Colon (tissue), 2 donors: ENCODE measurements at regions not wholly inside any gene's neighbourhood (a gene's known extent, or its start where the extent isn't known, plus 50 kb on each side); places are given as distances from the start of the nearest gene placed in this dataset.
A peak's percentile ranks its signal among the peaks of the same experiment; 100 is the strongest.
"Not testable (repeated sequence)": the region's sequence is repeated elsewhere in the genome, so short reads cannot be mapped to it uniquely, and the experiment has no call there.

Source experiments
- FAIRE-seq: peaks from 2 replicates; lab custom pipeline; 2012; peaks lifted over from hg19 to GRCh38; lab: Jason Lieb, UNC
- donor health status: control.
- donor health status: control.

DNA sequence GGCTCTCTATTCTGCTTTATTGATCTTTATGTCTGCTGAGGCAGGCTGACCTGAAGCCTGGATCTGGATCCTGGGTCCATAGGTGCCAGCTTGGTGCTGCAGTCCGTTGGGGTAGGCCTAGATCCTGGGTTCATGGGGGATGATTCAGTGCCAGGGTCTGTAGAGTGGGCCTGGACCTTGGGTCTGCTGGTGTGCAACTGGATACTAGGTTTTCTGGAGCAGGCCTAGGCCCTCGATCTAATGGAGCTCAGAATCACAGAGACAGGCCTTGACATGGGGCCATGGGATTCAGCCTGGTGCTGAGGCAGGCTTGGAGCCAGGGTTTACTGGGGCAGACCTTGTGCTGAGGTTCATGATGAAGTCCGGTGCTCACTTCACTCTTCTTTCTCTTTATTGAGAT, 358.6 kb downstream of the TEX13C start:
- no peak for FAIRE-seq

DNA sequence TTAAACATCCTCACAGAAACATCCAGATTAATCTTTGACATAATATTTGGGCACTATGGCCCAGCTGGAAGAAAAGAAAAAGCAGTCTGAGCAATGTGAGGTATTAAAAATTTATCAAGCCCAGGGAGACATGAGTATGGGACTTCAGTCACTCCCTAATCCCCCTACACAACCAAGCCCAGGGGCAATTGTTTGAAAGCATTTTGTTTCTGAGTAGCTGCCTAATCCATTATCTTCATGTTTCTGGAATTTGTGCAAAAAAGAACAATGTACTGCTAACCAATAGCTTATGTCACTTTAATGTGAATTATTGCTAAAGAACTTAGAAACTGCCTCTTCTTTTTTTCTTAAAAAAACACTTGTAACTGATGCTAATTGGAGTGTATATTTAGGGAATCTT, 360.7 kb downstream of the TEX13C start:
- FAIRE-seq: no peak

DNA sequence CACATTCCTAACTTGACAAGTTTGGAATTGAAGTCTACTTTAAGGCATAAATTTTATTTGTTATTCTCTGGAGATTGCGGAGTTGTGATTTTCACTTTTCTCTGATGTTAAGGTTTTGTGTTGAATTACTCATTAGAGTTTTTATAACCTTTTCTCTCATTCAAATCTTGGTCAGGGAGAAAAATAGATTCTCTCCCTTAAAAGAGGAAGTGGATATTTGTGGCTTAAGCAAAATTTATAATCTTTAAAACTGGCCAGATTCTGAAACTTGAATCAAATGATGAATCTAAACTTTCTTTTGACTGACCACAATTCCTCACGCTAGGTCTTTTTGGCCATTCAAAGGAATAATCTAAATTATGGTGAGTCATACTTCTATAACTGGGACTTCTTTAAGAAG, 361.4 kb downstream of the TEX13C start:
- FAIRE-seq: no peak

DNA sequence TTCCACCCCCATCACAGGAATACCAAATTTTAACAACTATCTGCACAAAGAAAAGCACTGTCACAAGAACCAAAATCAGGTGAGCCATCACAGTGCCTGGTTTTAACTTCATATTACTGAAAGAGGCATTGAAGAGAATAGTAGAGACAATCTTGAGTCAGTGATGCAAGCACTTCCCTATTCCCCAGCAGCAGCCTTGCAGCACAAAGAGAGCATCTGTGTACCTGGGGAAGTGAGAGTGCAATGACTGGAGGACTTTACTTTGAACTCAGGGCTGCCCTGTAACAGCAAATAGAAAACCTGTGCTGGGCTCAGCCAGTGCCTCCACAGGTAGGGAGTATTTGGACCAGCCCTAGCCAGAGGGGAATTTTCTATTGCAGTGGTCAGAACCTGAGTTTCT, 361.8 kb downstream of the TEX13C start:
- FAIRE-seq: no peak

DNA sequence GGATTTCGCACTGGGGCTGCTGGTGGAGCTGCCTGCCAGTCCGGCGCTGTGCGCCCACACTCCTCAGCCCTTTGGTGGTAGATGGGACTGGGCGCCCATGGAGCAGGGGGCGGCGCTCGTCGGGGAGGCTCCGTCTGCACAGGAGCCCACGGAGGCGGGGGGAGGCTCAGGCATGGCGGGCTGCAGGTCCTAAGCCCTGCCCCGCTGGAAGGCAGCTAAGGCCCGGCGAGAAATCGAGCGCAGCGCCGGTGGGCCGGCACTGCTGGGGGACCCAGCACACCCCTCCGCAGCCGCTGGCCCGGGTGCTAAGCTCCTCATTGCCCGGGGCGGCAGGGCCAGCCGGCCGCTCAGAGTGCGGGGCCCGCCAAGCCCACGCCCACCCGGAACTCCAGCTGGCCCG, 370.9 kb downstream of the TEX13C start:
- not testable (repeated sequence) for FAIRE-seq

DNA sequence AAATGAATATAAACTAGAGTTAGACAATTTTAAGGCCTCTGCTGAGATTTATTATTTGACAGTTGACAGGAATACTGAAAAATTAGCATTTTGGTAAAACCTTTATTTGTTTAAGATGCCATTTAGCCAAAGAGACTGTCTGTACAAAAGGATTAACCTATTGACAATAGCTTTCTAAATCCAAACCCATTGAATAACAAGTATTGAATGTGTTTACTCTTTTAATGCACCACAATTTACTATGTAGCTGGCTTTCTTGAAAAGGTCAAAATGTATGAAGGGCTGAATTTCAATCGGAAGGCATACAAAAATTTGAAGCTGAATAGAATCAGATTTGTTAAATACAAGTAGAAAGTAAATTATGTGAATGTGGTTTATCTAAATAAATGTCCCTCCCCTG, 374.5 kb downstream of the TEX13C start:
- peak; percentile 62 for FAIRE-seq

DNA sequence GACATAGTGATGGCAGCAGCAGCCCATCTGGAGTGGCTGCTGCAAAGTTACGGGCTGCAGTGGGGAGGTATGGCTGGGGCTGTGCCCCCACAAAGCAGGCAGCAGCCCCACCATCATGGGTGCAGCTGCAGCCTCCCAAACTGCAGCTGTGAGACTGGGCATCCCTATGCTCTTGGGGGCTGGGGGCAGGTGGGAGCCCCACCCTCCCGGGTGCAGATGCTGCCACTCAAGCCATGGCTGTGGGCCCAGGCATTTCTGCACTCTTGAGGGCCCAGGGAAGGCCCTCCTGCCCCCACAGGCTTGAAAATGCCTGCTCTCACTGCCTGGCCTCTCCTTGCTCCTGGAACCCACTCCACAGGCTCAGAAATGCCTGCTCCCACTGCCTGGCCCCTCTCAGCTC, 389.4 kb downstream of the TEX13C start:
- no peak for FAIRE-seq

DNA sequence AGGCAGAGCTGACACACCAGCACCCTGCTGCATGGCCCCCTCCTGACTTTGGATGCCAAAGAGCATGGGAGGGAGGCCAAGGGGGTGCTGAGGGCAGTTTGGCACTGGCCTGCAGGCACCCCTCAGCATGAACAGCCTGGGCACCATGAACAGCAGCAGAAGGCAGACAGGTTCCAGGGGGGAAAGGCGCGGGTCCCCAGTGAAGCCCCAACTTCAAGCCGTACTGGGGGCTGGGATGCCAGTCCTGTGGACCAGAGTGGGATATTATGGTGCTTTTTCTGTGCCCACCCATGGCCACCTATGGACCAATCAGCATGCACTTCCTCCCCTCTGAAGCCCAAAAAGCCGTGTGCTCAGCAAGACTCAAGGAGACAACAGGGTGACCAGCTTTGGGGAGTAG, 389.9 kb downstream of the TEX13C start:
- FAIRE-seq: no peak

DNA sequence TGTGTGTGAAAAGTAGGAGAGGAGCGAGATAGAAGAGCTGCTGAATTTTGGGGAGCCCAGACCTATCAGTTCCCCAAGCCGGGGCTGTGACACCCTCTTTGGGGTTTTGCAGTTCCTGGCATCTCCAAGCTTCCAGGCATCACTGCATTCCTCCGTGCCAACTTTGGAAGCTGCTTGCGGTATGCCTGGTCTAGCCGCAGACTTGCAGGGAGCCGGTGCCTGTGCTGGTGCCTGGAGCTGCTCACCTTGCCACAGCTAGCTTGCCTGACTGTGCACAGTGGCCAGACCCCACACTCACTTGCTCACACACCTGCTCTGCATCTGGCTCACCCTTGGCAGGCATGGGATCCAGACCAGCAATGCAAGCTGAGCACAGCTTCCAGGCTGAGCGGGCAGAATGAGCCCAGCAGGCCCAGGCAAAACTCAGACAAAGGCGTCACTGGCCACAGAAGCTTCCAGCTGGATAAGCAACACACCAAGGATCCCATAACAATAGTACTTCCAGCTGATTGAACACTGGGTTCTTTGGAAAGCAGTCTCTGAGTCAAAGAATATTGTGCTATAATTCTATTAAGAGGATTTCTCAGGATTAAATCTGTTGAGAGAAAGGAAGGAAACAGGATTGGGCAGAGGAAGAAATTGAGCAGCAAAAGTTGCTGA, 390.9 kb downstream of the TEX13C start:
- no peak for FAIRE-seq

DNA sequence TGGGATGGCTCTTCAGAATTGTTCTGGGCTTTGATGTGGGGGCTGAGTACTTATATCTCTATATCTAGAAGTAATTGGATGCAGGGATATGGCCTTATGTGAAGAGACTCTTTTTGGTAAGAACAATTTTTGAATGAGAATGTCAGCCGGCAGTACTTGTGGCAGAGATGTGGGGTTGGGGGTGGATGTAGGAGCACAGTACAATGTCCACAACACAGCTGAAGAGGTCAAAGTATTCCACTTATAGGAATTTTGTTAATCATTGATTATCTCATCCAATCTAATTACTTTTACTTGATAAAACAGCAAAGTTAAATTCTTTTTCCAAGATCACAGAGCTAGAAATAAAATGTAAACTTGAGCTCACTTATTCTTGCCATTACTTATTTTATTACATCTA, 391.4 kb downstream of the TEX13C start:
- FAIRE-seq: no peak

DNA sequence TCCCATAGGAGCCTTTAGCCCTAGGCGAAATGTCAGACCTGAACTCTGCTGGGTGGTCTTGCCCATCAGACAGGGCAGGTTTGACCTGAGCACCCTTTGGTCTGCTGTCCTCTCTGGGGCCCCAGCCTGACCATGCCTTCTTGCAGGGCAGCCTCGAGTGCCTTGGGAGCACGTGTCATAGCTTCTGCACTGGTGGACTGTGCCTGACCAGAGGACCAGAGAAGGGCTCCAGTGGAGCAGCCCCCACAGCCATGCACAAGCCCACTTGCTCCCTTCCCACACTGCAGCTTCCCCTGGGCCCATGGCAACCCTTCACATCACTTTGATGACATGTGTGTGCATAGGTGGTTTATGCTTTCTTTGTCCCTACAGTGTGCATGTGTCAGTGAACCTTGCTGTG, 394.0 kb downstream of the TEX13C start:
- no peak for FAIRE-seq

DNA sequence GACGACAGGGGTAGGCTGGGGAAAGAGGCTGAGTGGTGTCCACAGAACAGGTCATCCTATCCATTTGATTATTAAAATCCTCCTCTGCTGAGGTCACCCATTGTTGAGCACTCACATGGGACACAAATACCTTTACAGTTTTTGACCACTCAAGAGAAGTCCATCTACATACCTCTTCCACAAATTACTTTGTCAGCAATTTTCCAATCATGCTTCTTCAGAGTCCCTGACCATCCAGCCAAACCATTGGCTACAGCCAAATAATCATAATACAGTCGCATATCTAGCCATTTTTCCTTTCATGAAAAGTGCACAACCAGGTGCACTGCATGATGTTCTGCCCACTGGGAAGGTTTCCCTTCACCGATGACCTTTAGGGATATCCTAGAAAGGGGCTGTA, 407.4 kb downstream of the TEX13C start:
- no peak for FAIRE-seq

DNA sequence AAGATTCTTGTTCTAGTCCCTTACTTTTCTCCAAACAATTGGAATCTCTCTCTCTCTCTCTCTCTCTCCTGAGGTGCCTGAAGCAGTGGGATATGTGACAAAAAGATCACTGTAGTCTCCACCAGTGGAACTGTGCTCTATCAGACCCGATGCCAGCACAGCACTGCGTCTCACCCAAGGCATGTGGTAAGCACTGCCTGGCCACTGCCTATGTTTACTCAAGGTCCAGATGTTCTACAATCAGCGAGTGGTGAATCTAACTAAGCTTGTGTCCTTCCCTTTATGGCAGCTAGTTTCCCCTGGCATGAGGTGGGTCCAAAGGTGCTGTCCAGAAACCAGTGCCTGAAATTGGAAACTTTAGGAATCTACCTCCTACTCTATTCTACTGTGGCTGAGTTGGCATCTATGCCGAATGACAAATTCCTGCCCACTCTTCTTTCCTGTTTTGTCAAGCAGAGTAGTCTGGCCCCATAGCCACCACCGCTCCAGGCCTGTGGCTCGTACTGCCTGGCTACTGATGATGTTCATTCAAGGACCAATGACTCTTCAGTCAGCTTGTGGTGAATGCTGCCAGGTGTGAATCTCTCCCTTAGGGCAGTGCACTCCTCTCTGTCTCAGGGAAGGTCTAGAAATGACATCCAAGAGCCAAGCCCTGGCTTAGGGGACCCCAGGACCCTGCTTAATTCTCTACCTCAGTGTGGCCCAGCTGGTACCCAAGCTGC, 416.5 kb downstream of the TEX13C start:
- no peak for FAIRE-seq

DNA sequence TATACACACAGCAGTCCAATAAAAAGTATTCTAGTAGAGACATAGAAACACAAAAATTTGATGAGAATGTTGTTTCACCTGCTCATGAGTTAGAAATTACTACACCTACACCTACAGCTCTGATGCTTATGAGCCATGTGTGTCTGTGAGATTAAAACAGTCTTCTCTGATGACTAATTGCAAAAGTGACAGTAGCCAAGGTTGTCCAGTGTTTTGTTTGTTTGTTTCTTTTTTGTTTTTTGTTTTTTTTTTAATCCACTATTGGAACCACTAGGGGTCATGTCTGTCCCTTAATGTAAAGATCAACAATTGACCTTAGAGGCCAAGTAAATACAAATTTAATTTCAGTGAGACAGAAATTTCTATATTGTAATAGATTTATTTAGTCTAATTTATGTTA, 423.1 kb downstream of the TEX13C start:
- FAIRE-seq: no peak

DNA sequence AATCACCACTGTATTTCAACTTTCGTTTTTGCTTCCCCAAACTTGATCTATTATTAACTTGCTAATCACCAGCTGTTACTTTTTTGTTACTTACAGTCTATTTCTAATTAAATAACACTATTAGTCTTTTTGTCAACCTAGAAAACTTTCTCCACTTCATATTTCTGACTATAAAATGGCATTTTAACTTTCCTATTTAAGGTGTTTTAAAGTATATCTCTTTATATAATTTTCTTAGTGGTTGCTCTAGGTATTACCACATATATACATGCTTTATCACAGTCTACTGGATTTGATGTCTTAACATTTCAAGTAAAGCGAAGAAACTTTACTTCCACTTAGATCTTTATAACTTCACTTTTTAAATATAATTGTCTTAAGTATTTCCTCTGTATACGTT, 421.2 kb downstream of the DCAF12L2 start:
- FAIRE-seq: peak; percentile 21

DNA sequence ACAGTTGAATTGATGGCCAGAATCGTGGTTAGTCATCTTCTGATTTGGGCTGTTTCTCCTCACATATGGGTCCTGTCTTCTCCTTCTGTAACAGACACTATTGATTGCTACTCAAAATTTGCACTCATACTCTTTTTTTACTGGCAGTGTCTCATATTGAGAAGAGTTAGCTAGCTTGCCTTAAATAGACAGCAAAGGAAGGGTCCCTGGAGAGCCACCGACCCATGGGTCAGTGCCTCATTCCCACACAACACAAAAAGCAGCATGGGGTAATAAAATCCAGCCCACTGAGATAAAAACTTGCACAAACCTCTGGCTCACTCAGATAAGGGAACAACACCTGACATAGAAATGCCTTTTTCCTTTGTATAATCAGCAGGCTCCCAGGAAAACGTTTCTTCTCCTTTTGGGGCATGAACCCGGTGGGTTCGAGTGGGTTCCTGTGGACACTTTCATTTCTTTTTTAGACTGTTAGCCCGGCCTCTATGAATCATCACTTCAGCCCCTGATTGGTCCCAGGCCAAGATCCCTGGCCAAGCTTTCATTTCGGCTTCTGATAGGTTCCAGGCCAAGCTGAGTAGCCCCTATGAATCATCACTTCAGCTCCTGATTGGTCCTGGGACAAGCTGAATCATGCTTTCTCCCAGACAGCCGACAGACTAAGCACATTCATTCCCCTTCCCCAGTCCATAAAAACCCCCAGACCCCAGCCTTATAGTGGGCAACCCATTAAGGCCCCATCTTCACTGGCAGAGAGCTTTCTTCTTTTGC, 408.1 kb downstream of the DCAF12L2 start:
- no peak for FAIRE-seq

DNA sequence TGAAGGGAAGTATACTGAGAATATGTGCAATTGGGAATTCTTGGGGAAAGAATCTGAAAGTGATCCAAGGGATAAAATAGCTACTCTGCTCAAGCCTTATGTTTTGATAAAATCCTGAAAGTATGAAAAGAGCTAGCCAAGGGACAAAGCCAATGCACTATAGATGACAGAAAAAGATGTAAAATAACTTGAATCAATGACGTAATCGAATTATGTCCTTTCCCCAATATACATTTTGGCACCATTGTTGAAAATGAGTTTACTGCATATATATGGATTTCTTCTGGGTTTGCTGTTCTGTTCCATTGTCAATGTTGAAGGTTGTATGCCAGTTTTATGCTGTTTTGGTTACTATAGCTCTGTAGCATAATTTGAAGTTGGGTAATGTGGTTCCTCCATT, 407.3 kb downstream of the DCAF12L2 start:
- FAIRE-seq: no peak

DNA sequence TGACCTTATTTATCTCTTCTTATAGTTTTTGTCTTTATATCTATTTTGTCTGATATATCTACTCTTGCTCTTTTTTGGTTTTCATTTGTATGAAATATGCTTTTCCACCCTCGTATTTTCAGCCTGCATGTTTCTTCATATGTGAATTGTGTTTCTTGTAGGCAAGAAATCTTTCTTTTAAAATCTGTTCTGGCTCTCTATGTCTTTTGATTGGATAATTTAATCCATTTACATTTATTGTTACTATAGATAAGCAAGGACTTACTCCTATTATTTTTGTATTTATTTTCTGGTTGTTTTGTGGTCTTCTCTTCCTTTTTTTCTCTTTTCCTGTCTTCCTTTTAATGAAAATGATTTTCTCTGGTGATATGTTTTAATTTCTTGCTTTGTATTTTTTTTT, 403.1 kb downstream of the DCAF12L2 start:
- no peak for FAIRE-seq

DNA sequence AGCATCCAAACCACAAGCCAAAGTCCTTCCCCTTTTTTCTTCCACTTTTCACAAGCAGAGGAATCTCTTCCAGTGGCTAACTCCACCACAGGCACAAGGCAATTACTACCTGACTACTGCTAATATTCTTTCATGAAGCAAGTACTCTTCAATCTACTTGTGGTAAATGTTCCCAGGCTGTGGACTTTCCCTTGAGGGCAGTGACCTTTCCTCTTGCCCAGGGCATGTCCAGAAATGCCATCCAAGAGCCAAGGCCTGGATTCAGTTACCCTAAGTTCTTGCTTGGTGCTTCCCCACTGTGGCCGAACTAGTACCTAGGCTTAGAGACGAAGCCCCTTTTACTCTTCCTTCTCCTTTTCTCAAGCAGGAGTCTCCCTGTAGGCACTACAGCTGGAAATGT, 400.7 kb downstream of the DCAF12L2 start:
- FAIRE-seq: no peak

DNA sequence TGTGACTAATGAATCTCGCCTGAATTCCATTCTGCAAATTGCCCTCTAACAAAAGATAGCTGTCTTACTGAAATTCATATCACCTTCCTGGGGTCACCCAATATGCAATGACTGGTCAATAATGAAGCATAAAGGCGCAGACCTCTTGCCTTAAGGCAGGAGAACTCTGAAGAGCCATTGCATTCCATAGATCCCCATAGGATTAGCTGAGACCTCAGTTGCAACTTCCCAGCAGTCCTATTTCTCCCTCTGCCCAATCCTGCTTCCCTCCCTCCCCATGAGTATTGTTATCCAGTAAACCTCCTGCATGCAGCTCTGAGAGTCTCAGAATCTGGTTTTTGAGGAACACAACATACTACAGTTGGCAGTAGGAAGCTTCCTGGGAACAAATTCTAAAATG, 396.5 kb downstream of the DCAF12L2 start:
- no peak for FAIRE-seq

DNA sequence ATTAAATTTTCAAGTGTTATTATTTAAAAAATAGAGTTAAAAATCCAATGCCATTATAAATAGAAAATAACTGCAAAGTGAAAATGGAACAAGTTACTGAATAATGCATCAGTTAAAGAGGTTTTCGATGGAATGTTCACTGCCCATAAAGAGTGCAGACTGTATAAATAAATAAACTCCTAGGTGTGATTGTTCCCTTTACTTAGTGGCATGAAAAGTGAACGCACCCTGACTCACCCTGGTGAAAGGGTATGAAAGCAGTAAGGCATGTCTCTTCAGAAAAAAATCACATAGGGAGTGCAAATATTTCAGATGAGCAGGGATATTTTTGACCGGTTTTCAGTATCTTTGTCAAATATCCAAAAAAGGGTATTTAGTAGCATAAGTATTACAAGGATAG, 387.8 kb downstream of the DCAF12L2 start:
- FAIRE-seq: no peak

DNA sequence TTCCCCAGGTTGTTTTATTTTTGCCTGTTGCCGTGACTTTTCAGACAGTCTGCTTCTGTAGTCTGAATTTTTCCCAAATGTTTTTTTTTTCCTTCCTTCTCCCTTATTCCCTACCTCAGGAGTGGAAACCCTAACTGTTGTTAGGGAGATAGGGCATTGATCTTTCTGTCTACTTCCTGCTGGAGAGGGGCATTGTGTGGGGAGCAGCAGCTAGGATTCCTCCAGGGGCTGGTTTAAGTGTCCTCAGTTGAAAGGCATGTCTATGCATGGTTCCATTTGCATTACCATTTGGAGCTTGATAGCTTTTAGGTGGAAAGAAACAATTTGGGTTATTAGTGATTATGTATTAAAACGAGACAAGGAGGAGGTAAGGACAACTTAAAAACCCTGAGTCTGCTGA, 383.9 kb downstream of the DCAF12L2 start:
- no peak for FAIRE-seq

DNA sequence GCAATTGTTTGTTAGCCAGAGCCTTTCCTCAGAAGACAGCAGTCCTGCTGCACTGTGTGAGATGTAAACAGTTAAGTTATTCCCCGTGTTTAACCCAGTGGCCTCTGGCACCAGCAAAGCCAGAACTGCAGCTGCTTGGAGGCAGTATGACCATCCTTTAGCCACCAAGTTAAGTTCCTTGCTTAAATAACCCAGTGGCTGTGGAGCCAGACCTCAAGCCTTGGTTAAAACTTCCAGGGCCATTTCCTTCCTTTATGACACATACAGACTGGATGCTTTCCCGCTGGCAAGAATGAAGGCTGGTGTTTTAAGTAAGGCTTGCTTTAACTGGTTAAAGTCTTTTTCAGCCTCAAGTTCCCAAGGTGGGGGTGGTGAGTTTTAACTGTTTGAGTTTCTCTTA, 379.8 kb downstream of the DCAF12L2 start:
- FAIRE-seq: no peak

DNA sequence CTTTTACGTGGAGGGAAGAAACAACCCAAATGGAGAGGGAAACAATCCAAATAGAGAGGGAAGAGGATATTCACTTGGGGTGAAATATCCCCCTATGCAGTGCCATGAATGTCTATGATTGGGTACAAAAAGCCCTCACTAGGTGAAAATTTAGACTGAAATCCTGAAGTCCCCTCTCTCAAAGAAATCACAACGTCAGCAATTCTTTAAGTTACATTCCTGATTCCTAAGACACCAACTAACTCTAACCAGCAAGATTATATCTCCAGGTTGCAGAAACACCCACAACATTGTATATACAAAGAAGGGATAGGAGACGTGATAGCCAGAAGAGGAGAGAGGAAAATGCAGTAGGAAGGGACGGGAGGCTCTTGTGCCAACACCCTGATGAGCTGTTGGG, 374.3 kb downstream of the DCAF12L2 start:
- no peak for FAIRE-seq
